Keratinocyte (primary cell): ENCODE measurements at regions not wholly inside any gene's neighbourhood (a gene's known extent, or its start where the extent isn't known, plus 50 kb on each side); places are given as distances from the start of the nearest gene placed in this dataset.

Experiments used
- DNase-seq: peaks from one replicate; pipeline ENCODE4 v3.0.0-alpha.2; 2011; ENCODE audit warnings: low read depth, missing footprints, low spot score
- FAIRE-seq: peaks from 2 replicates; lab custom pipeline; 2011; peaks lifted over from hg19 to GRCh38; lab: Jason Lieb, UNC
- H2AFZ ChIP-seq: 2 replicates; pipeline ENCODE4 v1.6.0; 2012; ENCODE audit warnings: low read length, control low read depth, inconsistent platforms; ENCODE audit not compliant: control insufficient read depth
- H3K27ac ChIP-seq: 2 replicates; pipeline ENCODE4 v1.5.1; 2011; ENCODE audit warnings: low read length; ENCODE audit not compliant: control insufficient read depth, insufficient read depth
- H3K27me3 ChIP-seq: 3 replicates; pipeline ENCODE4 v1.6.0; 2011; ENCODE audit warnings: low read length; ENCODE audit not compliant: control insufficient read depth, insufficient read depth; ENCODE audit errors: extremely low read depth
- H3K36me3 ChIP-seq, 2 experiments: 2 replicates in 1 of 2; 3 replicates in 1 of 2; pipeline ENCODE4 v1.5.1; 2011; ENCODE audit warnings: low read length in 2 of 2, mild to moderate bottlenecking in 1 of 2; ENCODE audit not compliant: control insufficient read depth in 2 of 2, insufficient read depth in 2 of 2; ENCODE audit errors: extremely low read depth in 1 of 2
- H3K4me1 ChIP-seq: 3 replicates; pipeline ENCODE4 v1.5.1; 2011; ENCODE audit warnings: low read length; ENCODE audit not compliant: control insufficient read depth, insufficient read depth; ENCODE audit errors: extremely low read depth
- H3K4me2 ChIP-seq: 3 replicates; pipeline ENCODE4 v1.6.0; 2011; ENCODE audit warnings: low read depth, low read length; ENCODE audit not compliant: control insufficient read depth, insufficient read depth; ENCODE audit errors: extremely low read depth
- H3K4me3 ChIP-seq, 3 experiments: fragments of 200-600 bp in 1 of 3; sonication (generic) in 1 of 3; 2 replicates in 2 of 3; 3 replicates in 1 of 3; pipeline ENCODE4 v1.5.1; 2011 to 2016; ENCODE audit warnings: low read length in 3 of 3, mild to moderate bottlenecking in 3 of 3, control low read depth in 2 of 3, inconsistent platforms in 1 of 3, low read depth in 1 of 3, mixed read lengths in 1 of 3, mixed run types in 1 of 3, moderate library complexity in 1 of 3; ENCODE audit not compliant: control insufficient read depth in 2 of 3, insufficient read depth in 2 of 3; ENCODE audit errors: extremely low read depth in 1 of 3
- H3K79me2 ChIP-seq: 2 replicates; pipeline ENCODE4 v1.6.0; 2012; ENCODE audit warnings: low read length; ENCODE audit not compliant: control insufficient read depth, insufficient read depth
- H3K9ac ChIP-seq: 3 replicates; pipeline ENCODE4 v1.6.0; 2011; ENCODE audit warnings: low read length; ENCODE audit not compliant: control insufficient read depth, insufficient read depth; ENCODE audit errors: extremely low read depth
- H3K9me1 ChIP-seq: 3 replicates; pipeline ENCODE4 v1.6.0; 2011; ENCODE audit warnings: low read length; ENCODE audit not compliant: control insufficient read depth, insufficient read depth; ENCODE audit errors: extremely low read depth
- H3K9me3 ChIP-seq: 2 replicates; pipeline ENCODE4 v1.5.1; 2012; ENCODE audit warnings: low read depth, low read length; ENCODE audit not compliant: control insufficient read depth
- H4K20me1 ChIP-seq: 3 replicates; pipeline ENCODE4 v1.6.0; 2011; ENCODE audit warnings: low read length; ENCODE audit not compliant: control insufficient read depth, insufficient read depth; ENCODE audit errors: extremely low read depth
- EZH2 ChIP-seq: IDR thresholded peaks from one replicate; pipeline ENCODE4 v1.6.1; 2012; ENCODE audit warnings: inconsistent platforms, mild to moderate bottlenecking, low read length, moderate library complexity
- dilution Hi-C: fragments of 300-500 bp; cut with MboI; formaldehyde crosslinking; loops from one replicate; pipeline ENCODE4 v1.7.0; 2020; ENCODE audit warnings: low sequenced_read_pairs; ENCODE audit not compliant: extremely low pct_ligation_motif_present
- TF ChIP-seq, protein P1 (sequence below), 3 experiments: IDR thresholded peaks in 1 of 3; conservative IDR thresholded peaks in 1 of 3; optimal IDR thresholded peaks in 1 of 3; 2 replicates in 2 of 3; 3 replicates in 1 of 3; pipeline versions ENCODE3 to v1.5.1; 2011; ENCODE audit warnings: low read length in 3 of 3, mild to moderate bottlenecking in 3 of 3, moderate library complexity in 2 of 3, control low read depth in 1 of 3, inconsistent platforms in 1 of 3; ENCODE audit not compliant: insufficient read depth in 2 of 3; ENCODE audit errors: extremely low read depth in 1 of 3

DNA sequence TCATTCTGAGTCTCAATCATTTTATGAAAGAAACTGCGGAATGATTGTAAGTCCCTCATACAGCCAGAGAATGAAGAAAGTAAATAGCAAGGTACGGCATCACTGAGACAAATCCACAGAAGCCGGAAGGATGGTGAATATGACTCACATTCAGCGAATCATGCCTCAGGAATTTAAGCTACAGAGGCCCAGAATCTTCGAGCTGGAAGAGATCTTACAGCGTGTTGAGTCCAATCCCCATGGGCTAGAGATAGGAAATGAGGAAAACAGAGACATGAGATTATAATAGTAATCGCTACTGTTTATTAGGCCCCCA lies 173.2 kb downstream of the KIF18A start:
- peak overlapping the region; percentile 77 for H3K27ac ChIP-seq
- H3K4me2 ChIP-seq = peak overlapping the region; percentile 59
- dilution Hi-C loops = no loop called here

DNA sequence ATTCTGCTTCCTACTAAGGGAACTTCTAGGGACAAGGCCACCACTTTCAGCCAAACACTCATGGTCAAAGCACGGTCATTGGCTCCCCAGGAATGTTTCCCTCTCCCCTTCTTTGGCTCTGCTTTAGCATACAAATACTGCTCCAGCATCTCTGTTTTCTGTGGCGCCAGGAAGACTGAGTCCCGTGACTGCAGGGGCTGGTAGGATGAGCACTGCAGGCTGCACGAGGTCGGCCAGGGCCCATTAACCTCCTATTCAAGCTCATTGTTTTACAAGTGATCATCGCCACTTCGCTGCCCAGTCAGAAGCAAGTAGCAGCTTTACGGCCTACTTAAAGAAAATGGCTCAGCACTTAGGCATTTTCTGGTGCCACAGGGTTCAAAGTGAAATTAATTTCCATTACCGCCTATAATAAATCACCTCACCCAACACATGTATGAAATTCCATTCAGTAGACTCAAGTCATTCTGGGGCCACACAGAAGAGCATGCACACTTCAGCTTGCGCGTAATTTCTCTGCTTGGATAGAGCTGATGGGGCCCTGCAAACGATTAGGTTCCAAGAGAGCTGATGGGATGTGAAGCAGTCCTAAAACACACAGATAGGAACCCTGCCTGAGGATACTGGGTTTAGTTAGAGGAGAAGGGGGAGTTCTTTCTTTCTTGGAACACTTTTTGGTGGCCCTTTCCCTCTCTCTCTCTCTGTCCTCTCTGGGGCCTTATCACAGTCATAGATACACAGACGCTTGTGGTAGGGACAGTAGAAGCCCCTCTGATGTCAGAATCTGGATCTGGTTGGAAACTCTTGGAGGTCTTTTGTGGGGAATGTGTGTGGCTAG lies 173.7 kb downstream of the KIF18A start:
- H3K27ac ChIP-seq = peak overlapping the region; percentile 77

More for the DNA sequence above, 173.2 kb downstream of the KIF18A start:
- peak; percentile 30 for DNase-seq
- TF ChIP-seq, protein P1, sequence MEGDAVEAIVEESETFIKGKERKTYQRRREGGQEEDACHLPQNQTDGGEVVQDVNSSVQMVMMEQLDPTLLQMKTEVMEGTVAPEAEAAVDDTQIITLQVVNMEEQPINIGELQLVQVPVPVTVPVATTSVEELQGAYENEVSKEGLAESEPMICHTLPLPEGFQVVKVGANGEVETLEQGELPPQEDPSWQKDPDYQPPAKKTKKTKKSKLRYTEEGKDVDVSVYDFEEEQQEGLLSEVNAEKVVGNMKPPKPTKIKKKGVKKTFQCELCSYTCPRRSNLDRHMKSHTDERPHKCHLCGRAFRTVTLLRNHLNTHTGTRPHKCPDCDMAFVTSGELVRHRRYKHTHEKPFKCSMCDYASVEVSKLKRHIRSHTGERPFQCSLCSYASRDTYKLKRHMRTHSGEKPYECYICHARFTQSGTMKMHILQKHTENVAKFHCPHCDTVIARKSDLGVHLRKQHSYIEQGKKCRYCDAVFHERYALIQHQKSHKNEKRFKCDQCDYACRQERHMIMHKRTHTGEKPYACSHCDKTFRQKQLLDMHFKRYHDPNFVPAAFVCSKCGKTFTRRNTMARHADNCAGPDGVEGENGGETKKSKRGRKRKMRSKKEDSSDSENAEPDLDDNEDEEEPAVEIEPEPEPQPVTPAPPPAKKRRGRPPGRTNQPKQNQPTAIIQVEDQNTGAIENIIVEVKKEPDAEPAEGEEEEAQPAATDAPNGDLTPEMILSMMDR (optimal IDR thresholded peaks at IDR 0.05 in 1 of 3, IDR thresholded peaks at IDR 0.05 in 1 of 3, conservative IDR thresholded peaks at IDR 0.05 in 1 of 3; ENCODE audit: extremely low read depth in 1 of 3, insufficient read depth in 2 of 3, low read length in 3 of 3) = no peak
- no peak for TF ChIP-seq EZH2
- no peaks in the 10 kb centered on the region for H3K27me3 ChIP-seq
- peaks cover 13% of the 10 kb centered on the region for H3K4me1 ChIP-seq
- no peaks in the 10 kb centered on the region for H3K36me3 ChIP-seq
- peak overlapping the region; percentile 9 for H3K9ac ChIP-seq
- H3K9me3 ChIP-seq = no peaks in the 10 kb centered on the region
- FAIRE-seq = peak; percentile 95
- H2AFZ ChIP-seq = peak overlapping the region; percentile 64
- no peak overlapping the region for H3K4me3 ChIP-seq
- no peaks in the 10 kb centered on the region for H3K79me2 ChIP-seq
- no peaks in the 10 kb centered on the region for H4K20me1 ChIP-seq
- H3K9me1 ChIP-seq = no peaks in the 10 kb centered on the region

More for the DNA sequence above, 173.7 kb downstream of the KIF18A start:
- Histone ChIP-seq H3K27me3 (no peaks in the 10 kb centered on the region), H4K20me1 (no peaks in the 10 kb centered on the region), H3K79me2 (no peaks in the 10 kb centered on the region), H3K4me3 (no peak overlapping the region), H2AFZ (peak overlapping the region; percentile 64), H3K4me1 (peaks cover 13% of the 10 kb centered on the region), H3K9ac (peak overlapping the region; percentile 16), H3K36me3 (no peaks in the 10 kb centered on the region), H3K9me3 (no peaks in the 10 kb centered on the region), H3K9me1 (no peaks in the 10 kb centered on the region), H3K4me2 (peak overlapping the region; percentile 59)
- peak; percentile 41 for DNase-seq
- FAIRE-seq = peak; percentile 53
- TF ChIP-seq, protein P1 (optimal IDR thresholded peaks at IDR 0.05 in 1 of 3, IDR thresholded peaks at IDR 0.05 in 1 of 3, conservative IDR thresholded peaks at IDR 0.05 in 1 of 3; ENCODE audit: extremely low read depth in 1 of 3, insufficient read depth in 2 of 3, low read length in 3 of 3) = no peak
- TF ChIP-seq EZH2 = no peak
- dilution Hi-C loops = no loop called here
